ENCODE measurements at regions not wholly inside any gene's neighbourhood (a gene's known extent, or its start where the extent isn't known, plus 50 kb on each side); places are given as distances from the start of the nearest gene placed in this dataset.

DNA sequence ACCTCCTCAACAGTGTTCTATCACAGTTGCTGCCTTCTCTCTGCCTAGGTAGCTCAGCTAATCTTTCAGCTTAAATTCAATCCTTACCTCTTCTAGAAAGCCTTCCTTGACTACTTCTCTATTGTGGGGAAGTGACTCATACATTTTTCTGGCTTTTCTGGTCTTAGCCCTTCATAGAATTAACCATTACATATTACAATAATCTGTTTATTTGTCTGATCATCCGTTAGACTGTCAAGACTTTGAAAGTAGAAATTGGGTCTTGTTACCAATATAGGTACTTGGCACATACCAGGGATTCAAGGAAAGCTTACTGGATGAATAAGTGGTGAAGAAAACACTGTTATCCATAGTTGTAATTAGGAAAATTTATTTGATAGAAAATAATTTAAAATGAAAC lies 89.6 kb downstream of the FANCF start:
- no peak for TF ChIP-seq CTCF (IDR thresholded peaks at IDR 0.05)
- no peak for TF ChIP-seq POLR2A (IDR thresholded peaks at IDR 0.05; ENCODE audit: low read depth)
- TF ChIP-seq POLR2AphosphoS5 (IDR thresholded peaks at IDR 0.05) = no peak
